SH-SY5Y (cell line): ENCODE measurements at regions not wholly inside any gene's neighbourhood (a gene's known extent, or its start where the extent isn't known, plus 50 kb on each side); places are given as distances from the start of the nearest gene placed in this dataset.

ENCODE experiments used
- GATA2 ChIP-seq: IDR thresholded peaks from 2 replicates; pipeline ENCODE4 v1.6.1; 2011; ENCODE audit warnings: mild to moderate bottlenecking, low read depth, low read length
- GATA3 ChIP-seq: IDR thresholded peaks from 2 replicates; pipeline ENCODE4 v1.6.1; 2011; ENCODE audit warnings: low read depth, mild to moderate bottlenecking, low read length, moderate library complexity

DNA sequence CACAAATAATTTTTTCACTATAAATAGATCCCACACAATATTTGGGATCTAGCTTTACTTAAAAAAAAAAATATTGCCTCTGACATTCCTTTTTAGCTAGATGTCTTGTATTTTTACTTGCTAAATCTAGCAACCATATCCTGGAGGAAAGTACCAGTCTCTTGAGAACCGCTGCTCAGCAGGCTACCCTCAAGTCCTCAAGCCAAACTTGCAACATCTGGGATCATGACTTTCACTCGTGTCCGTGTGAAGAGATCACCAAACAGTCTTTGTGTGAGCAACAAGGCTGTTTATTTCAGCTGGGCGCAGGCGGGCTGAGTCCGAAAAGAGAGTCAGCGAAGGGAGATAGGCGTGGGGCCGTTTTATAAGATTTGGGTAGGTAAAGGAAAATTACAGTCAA lies 180.3 kb upstream of the FER start:
- TF ChIP-seq GATA2 (no peak), GATA3 (no peak)

- TF ChIP-seq GATA3: no peak
These were observed 182.5 kb upstream of the FBXL17 start for GRCh38 chr5:108564441-108564840.

DNA sequence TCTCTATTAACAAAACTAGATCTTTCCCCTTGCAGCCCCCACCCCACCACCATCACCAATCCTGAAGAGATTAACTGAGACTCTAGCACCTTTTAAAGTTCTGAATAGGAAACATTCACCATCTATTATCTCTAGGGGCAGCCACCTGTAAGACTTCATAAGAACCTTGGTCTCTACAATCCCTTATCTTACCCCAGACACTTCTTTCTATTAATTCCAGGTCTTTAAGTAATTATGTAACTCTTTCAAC lies 180.2 kb upstream of the FBXL17 start:
- TF ChIP-seq GATA2: no peak
- TF ChIP-seq GATA3: no peak

DNA sequence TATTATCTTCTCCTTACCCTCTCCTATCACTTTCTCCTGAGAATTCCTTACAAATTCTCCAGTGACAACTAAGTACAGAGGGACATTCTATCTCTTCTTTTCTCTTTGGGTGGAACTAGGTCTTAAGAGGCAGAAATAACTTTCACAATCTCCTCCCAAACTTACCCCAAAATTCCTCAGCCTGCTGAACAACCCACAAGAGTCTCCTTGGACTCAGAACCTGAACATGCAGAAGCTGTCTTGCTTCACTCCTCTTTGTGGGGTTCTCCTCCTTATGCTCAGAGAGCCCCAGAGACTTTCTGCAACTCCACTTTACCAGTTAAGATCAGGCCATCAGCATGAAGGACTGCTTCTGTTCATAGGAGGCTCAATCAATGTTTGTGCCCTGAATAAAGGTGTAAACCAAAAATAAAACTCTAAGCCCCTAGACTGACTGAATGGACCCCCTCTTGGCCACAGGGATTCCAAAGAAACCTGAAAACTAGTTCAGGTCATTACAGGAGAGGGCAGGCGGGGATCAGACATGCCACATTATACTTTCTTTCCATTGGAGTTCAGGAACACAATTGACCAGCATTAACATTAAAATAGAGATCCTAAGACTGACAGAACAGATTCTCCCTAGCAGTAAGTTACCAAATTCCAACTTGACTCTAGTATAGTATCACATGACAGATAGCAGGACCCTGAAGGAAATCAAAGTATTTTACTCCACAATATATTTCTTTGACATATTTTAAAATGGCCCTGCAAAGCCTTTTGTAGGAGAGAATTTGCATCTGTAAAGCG lies 179.7 kb upstream of the FBXL17 start:
- TF ChIP-seq GATA2 (no peak), GATA3 (no peak)

DNA sequence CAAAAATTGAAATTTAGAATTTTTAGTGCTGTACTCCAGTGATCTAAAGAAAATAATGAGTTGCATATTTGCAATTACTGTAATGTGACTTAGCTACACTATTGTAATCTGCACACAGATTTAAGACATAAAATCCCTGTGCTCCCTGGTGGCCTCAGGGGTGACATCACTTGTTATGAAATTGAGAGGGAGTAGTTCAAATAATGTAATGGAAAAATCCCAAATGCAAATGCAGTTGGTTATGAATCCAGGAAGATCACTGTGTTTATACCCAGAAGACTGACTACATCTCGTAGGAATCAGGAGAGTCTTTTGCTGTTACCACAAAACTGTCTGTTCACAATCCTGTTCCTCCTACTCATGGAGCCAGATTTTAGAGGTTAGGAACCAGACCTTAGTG lies 178.7 kb upstream of the FBXL17 start:
- TF ChIP-seq GATA2 (no peak), GATA3 (no peak)

DNA sequence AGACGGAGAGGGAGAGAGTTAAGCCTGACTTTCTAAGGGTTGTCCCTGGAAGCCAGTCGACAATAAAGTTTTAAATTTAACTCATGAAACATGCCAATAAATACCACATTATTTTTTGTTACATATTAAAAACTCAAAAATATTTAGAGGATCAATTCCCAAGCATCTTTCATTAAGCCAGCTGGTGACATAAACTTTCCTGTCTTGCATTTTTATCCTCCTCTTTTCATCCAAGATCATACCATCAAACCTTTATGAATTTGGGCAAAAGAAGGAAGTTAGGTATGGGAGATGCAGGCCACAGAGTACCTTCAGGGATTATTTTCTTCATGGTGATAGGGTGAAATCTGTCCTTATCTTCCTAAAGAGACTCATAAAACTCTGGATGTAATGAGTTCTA lies 178.3 kb upstream of the FBXL17 start:
- no peak for TF ChIP-seq GATA3
- TF ChIP-seq GATA2: no peak

DNA sequence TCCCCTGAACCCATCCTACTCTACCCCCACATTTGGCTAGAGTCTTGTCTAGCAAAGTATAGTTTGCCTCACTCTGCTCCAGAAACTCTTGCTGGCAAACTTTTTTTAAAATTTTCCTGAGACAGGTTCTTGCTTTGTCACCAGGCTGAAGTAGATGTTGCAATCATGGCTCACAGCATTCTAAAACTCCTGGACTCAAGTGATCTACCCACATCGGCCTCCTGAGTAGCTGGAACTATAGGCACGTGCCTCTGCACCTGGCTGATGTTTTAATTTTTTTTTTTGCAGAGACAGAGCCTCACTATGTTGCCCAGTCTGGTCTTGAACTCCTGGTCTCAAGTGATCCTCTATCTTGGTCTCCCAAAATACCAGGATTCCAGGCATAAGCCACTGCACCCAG lies 175.8 kb upstream of the FBXL17 start:
- no peak for TF ChIP-seq GATA2
- TF ChIP-seq GATA3: no peak

DNA sequence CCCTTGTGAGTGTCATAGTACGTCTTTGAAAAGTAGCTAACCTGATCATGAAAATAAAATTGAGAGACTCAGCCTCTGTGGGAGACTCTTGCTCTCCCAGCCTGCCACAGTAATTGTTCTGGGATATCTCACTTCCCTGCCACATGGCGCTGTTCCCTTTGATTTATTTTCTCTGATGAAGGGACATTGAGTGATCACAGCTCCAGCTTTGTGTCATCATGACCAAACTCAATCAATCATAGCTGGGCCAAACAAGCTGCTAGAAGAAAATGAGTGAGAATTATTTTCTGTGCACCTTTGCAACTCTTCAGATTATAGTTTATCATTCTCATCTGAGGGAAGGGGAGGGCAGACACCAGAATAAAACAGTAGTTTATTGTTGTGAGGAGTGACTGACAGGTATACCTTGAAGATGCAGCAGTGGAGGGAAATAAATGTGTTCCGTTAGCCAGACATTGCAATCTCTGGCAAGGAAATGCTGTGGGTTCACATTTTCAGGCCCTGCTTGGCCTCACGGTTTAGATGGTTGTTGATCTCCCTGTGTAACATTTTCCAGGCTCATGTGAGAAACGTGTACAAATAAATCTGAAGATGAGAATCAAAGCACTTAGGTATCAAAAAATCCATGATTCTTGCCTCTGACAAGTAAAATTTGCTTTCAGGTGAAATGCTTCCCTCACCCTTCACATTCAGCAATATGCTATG lies 174.7 kb upstream of the FBXL17 start:
- TF ChIP-seq GATA2 (no peak), GATA3 (no peak)

DNA sequence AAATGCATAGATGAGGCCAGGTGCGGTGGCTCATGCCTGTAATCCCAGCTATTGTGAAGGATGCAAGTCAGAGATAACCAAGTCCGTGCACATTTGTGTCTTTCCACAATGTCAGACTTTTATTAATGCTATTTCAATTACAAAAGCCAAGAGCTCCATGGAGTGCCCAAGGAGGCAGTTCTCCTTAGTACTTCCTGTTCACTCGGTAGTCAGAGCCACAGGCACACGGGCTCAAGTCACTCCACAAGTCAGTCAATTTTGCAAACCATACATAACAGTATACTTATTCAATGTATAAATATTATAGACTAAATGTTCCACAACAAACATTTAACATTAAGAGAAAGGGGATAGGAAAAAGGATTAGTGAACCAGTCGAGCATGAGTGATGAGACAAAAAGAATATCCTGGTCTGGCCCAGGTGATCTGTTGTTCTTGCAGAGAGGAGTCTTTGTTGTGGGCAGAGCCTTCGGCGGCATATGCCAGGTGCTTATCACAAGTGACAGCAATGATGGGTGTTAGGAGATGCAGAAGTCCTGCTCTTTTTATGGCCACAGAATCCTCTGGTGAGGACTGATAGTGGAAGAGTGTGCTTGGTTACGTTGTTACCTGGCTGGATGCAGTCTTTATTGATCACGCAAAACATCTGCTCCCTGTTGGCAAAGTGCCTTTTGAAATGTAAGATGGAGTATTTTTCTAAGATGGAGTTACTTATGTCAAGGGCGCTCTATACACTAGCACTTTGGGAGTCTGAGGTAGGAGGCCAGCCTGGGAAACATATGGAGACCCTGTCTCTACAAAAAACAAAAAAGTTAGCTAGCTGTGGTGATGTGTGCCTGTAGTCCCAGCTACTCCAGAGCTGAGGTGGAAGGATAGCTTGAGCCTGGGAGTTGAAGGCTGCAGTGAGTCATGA lies 167.0 kb upstream of the FBXL17 start:
- TF ChIP-seq GATA2: no peak
- TF ChIP-seq GATA3: no peak

- TF ChIP-seq GATA3 (no peak), GATA2 (no peak)
These were observed 165.0 kb upstream of the FBXL17 start for GRCh38 chr5:108546939-108547338.

GRCh38 chr5:108545301-108545700 lies 163.4 kb upstream of the FBXL17 start:
- TF ChIP-seq GATA3 (no peak), GATA2 (no peak)

DNA sequence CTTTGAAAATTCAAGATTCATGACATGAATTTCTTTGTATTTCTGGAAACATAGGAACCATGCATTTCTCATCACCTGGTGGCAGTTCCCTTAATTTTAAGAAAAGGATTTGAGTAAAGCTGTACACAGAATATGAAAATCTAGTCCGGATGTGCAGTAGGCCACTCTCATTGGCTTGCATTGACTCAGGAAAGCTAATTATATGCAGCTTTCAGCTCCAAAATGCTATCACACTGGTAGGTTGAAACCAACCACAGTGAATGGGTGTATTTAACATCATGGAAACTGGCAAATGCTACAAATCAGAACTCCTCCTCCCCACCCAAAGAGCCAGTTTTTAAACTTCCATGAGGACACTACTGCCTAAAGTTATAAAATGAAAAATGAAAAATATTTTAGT lies 161.6 kb upstream of the FBXL17 start:
- TF ChIP-seq GATA2 (no peak), GATA3 (no peak)

DNA sequence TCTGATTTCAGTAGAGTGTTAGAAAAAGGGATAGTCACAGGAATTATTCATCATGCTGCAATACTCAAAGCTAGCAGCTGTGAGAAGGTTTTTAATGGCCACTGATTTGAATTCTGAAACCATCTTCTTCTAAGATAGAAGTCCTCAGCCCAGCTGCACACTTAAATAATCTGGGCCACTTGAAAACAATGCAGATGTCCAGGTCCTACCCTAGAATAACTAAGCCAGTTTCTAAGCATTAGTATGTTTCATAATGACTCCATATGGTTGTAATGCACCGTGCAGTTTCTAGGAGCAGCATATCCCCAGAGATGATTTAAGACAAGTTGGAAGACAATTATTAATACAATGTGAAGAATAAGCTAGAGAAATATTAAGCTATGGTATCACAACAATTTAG lies 159.9 kb upstream of the FBXL17 start:
- no peak for TF ChIP-seq GATA3
- TF ChIP-seq GATA2: no peak

- TF ChIP-seq GATA3: no peak
- no peak for TF ChIP-seq GATA2
These were observed 154.4 kb upstream of the FBXL17 start for GRCh38 chr5:108536321-108536720.
